A673 (cell line): ENCODE measurements at regions not wholly inside any gene's neighbourhood (a gene's known extent, or its start where the extent isn't known, plus 50 kb on each side); places are given as distances from the start of the nearest gene placed in this dataset.

Experiments used
- BruUV-seq: library from RNA; stranded (reverse); fragments of 400-500 nt; replicated peaks from 2 replicates; lab custom pipeline; 2021; lab: Mats Ljungman, UMichigan
- CTCF ChIA-PET: fragments of 300-600 bp; sonication (Branson Sonifier 250); formaldehyde crosslinking; loops from one replicate; lab custom pipeline; 2022; ENCODE audit warnings: antibody characterized with exemption; lab: Charles Lee
- POLR2A ChIA-PET: fragments of 300-600 bp; sonication (Branson Sonifier 250); formaldehyde crosslinking; loops from one replicate; lab custom pipeline; 2022; ENCODE audit warnings: antibody characterized with exemption; ENCODE audit not compliant: low non-redundant PET; lab: Charles Lee
- DNase-seq: peaks from one replicate; pipeline ENCODE4 v3.0.0-alpha.2; 2015; ENCODE audit warnings: low spot score
- H3K27ac ChIP-seq: fragments of 200-600 bp; sonication (generic); 2 replicates; pipeline ENCODE4 v1.5.1; 2016; ENCODE audit warnings: mixed run types, low read depth, mild to moderate bottlenecking, mixed read lengths, antibody characterized with exemption, low read length; ENCODE audit not compliant: poor library complexity, severe bottlenecking
- H3K27me3 ChIP-seq: fragments of 200-600 bp; sonication (generic); replicated peaks from 2 replicates; pipeline ENCODE4 v1.6.1; 2017; ENCODE audit warnings: mixed run types, low read depth, mild to moderate bottlenecking, mixed read lengths, antibody characterized with exemption, low read length; ENCODE audit not compliant: insufficient read depth, poor library complexity
- H3K36me3 ChIP-seq: fragments of 200-600 bp; sonication (generic); 2 replicates; pipeline ENCODE4 v1.6.1; 2016; ENCODE audit warnings: mixed run types, mild to moderate bottlenecking, mixed read lengths, antibody characterized with exemption, low read length; ENCODE audit not compliant: insufficient read depth, poor library complexity, severe bottlenecking
- H3K4me1 ChIP-seq: fragments of 200-600 bp; sonication (generic); 2 replicates; pipeline ENCODE4 v1.6.1; 2017; ENCODE audit warnings: mixed run types, mild to moderate bottlenecking, mixed read lengths, antibody characterized with exemption, low read length; ENCODE audit not compliant: insufficient read depth, poor library complexity, severe bottlenecking
- H3K4me3 ChIP-seq: fragments of 200-600 bp; sonication (generic); 2 replicates; pipeline ENCODE4 v1.5.1; 2016; ENCODE audit warnings: low read depth, mixed run types, mild to moderate bottlenecking, mixed read lengths, low read length; ENCODE audit not compliant: poor library complexity, severe bottlenecking
- H3K9me3 ChIP-seq: fragments of 200-600 bp; sonication (generic); 2 replicates; pipeline ENCODE4 v1.6.1; 2016; ENCODE audit warnings: mixed run types, low read depth, mild to moderate bottlenecking, mixed read lengths, antibody characterized with exemption, low read length; ENCODE audit not compliant: poor library complexity, severe bottlenecking
- EZH2 ChIP-seq: fragments of 200-600 bp; sonication (generic); IDR thresholded peaks from 2 replicates; pipeline ENCODE4 v1.6.1; 2017; ENCODE audit warnings: borderline replicate concordance, low read depth, mild to moderate bottlenecking, mixed read lengths, antibody characterized with exemption, low read length; ENCODE audit not compliant: poor library complexity, severe bottlenecking
- intact Hi-C: fragments of 100-400 bp; cut with micrococcal nuclease; formaldehyde crosslinking; loops from one replicate; pipeline ENCODE4 v1.10.0; 2022; ENCODE audit not compliant: unreplicated experiment
- TF ChIP-seq, protein P1 (sequence below): fragments of 300-800, 200-600 bp; sonication (generic); conservative IDR thresholded peaks from 2 replicates; pipeline ENCODE4 v1.5.1; 2017; ENCODE audit warnings: low read depth, mild to moderate bottlenecking, antibody characterized with exemption, low read length, moderate library complexity, mixed read lengths

- intact Hi-C loops, result loop anchor here (10.0 kb wide), 3 partner anchors 465 to 1895 kb away; no protein-coding TSS in a partner anchor
- no peaks in the 10 kb centered on the region for H3K27me3 ChIP-seq
- ChIA-PET POLR2A (no interaction called here), CTCF (no interaction called here)
- no peaks in the 10 kb centered on the region for H3K9me3 ChIP-seq
- no peak overlapping the region for H3K4me3 ChIP-seq
- no peaks in the 10 kb centered on the region for H3K36me3 ChIP-seq
- no TSS peak for BruUV-seq
- DNase-seq, result no peak
- peaks cover 5% of the 10 kb centered on the region for H3K4me1 ChIP-seq
- H3K27ac ChIP-seq, result no peak overlapping the region
- no peak for TF ChIP-seq EZH2
- TF ChIP-seq, protein P1, sequence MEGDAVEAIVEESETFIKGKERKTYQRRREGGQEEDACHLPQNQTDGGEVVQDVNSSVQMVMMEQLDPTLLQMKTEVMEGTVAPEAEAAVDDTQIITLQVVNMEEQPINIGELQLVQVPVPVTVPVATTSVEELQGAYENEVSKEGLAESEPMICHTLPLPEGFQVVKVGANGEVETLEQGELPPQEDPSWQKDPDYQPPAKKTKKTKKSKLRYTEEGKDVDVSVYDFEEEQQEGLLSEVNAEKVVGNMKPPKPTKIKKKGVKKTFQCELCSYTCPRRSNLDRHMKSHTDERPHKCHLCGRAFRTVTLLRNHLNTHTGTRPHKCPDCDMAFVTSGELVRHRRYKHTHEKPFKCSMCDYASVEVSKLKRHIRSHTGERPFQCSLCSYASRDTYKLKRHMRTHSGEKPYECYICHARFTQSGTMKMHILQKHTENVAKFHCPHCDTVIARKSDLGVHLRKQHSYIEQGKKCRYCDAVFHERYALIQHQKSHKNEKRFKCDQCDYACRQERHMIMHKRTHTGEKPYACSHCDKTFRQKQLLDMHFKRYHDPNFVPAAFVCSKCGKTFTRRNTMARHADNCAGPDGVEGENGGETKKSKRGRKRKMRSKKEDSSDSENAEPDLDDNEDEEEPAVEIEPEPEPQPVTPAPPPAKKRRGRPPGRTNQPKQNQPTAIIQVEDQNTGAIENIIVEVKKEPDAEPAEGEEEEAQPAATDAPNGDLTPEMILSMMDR, result no peak
Observed at GRCh38 chr19:30679789-30680188, 307.6 kb downstream of the ZNF536 start.

GRCh38 chr19:30679153-30679702 is 307.0 kb downstream of the ZNF536 start:
- DNase-seq, result no peak
- no peak for TF ChIP-seq EZH2
- TF ChIP-seq, protein P1, result no peak
- BruUV-seq, result no TSS peak
- no peak overlapping the region for H3K4me3 ChIP-seq
- no peaks in the 10 kb centered on the region for H3K36me3 ChIP-seq
- ChIA-PET POLR2A (no interaction called here), CTCF (no interaction called here)
- H3K27ac ChIP-seq, result no peak overlapping the region
- H3K9me3 ChIP-seq, result no peaks in the 10 kb centered on the region
- intact Hi-C loops, result no loop called here
- H3K4me1 ChIP-seq, result peaks cover 5% of the 10 kb centered on the region
- H3K27me3 ChIP-seq, result no peaks in the 10 kb centered on the region

GRCh38 chr19:30678168-30678567 is 306.0 kb downstream of the ZNF536 start:
- ChIA-PET CTCF (no interaction called here), POLR2A (interaction anchor here (0.8 kb wide), 1 partner anchor 1726 kb away, joined by 4 read pairs; no protein-coding TSS in a partner anchor)
- BruUV-seq, result no TSS peak
- Histone ChIP-seq H3K27ac (no peak overlapping the region), H3K27me3 (no peaks in the 10 kb centered on the region), H3K9me3 (no peaks in the 10 kb centered on the region), H3K36me3 (no peaks in the 10 kb centered on the region), H3K4me1 (peaks cover 5% of the 10 kb centered on the region), H3K4me3 (no peak overlapping the region)
- intact Hi-C loops, result no loop called here
- TF ChIP-seq, protein P1, result no peak
- TF ChIP-seq EZH2, result no peak
- no peak for DNase-seq
